ENCODE measurements at regions not wholly inside any gene's neighbourhood (a gene's known extent, or its start where the extent isn't known, plus 50 kb on each side); places are given as distances from the start of the nearest gene placed in this dataset.

DNA sequence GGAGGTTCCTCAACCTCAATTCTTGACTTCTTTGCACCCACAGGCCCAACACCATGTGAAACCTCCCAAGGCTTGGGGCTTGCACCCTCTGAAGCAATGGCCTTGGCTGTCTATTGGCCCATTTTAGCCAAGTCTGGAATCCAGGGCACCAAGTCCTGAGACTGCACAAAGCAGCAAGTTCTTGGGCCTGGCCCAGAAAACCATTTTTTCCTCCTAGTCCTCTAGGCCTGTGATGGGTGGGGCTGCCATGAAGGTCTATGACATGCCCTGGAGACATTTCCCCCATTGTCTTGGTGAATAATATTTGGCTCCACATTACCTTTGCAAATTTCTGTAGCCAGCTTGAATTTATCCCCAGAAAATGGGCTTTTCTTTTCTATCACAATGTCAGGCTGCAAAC lies 849.6 kb upstream of the MANEA start:
- H3F3A ChIP-seq (replicated peaks; ENCODE audit: insufficient read depth): no peaks in the 10 kb centered on the region
- no peaks in the 10 kb centered on the region for H3K79me2 ChIP-seq (ENCODE audit: insufficient read depth)
- H3K4me1 ChIP-seq (ENCODE audit: control insufficient read depth in 1 of 2, insufficient read depth in 2 of 2, low read depth in 1 of 2, low read length in 1 of 2): no peaks in the 10 kb centered on the region
- H2AFZ ChIP-seq (ENCODE audit: low read depth): no peak overlapping the region
- H3K27me3 ChIP-seq (ENCODE audit: insufficient read depth): no peaks in the 10 kb centered on the region
- no peak overlapping the region for H3K4me3 ChIP-seq (ENCODE audit: low read depth in 2 of 2, low read length in 1 of 2)
- DNase-seq: no peak
- H3K27ac ChIP-seq (ENCODE audit: low read depth in 2 of 2, low read length in 1 of 2): no peak overlapping the region
- H3K4me2 ChIP-seq: no peak overlapping the region
- H4K20me1 ChIP-seq (ENCODE audit: insufficient read depth): no peaks in the 10 kb centered on the region
- H3K36me3 ChIP-seq (replicated peaks in 1 of 2; ENCODE audit: control insufficient read depth in 1 of 2, insufficient read depth in 2 of 2, low read length in 1 of 2): no peaks in the 10 kb centered on the region
- CTCF ChIA-PET: no interaction called here
- POLR2A ChIA-PET: no interaction called here
- TF ChIP-seq FOXJ3 (CRISPR knock-in tag; IDR thresholded peaks at IDR 0.05) (no peak), GATA2 (CRISPR knock-in tag; IDR thresholded peaks at IDR 0.05) (no peak), ELF1 (IDR thresholded peaks at IDR 0.05) (no peak), TCF12 (IDR thresholded peaks at IDR 0.05) (no peak), NRF1 (IDR thresholded peaks at IDR 0.05; ENCODE audit: low read depth, low read length) (no peak), RXRA (IDR thresholded peaks at IDR 0.05; ENCODE audit: borderline replicate concordance, low read depth) (no peak), RFX5 (IDR thresholded peaks at IDR 0.05; ENCODE audit: low read length) (no peak), ZBTB33 (IDR thresholded peaks at IDR 0.05; ENCODE audit: borderline replicate concordance, low read depth) (no peak), USF1 (IDR thresholded peaks at IDR 0.05; ENCODE audit: borderline replicate concordance, low read depth) (no peak), MEF2A (IDR thresholded peaks at IDR 0.05; ENCODE audit: borderline replicate concordance, low read depth) (no peak), JUND (IDR thresholded peaks at IDR 0.05) (no peak), FOXM1 (IDR thresholded peaks at IDR 0.05; ENCODE audit: low read depth) (no peak), FOSL2 (IDR thresholded peaks at IDR 0.05; ENCODE audit: borderline replicate concordance, low read depth) (no peak), POLR2AphosphoS5 (IDR thresholded peaks at IDR 0.05; ENCODE audit: low read depth, low read length) (no peak)
- TF ChIP-seq, protein P1, sequence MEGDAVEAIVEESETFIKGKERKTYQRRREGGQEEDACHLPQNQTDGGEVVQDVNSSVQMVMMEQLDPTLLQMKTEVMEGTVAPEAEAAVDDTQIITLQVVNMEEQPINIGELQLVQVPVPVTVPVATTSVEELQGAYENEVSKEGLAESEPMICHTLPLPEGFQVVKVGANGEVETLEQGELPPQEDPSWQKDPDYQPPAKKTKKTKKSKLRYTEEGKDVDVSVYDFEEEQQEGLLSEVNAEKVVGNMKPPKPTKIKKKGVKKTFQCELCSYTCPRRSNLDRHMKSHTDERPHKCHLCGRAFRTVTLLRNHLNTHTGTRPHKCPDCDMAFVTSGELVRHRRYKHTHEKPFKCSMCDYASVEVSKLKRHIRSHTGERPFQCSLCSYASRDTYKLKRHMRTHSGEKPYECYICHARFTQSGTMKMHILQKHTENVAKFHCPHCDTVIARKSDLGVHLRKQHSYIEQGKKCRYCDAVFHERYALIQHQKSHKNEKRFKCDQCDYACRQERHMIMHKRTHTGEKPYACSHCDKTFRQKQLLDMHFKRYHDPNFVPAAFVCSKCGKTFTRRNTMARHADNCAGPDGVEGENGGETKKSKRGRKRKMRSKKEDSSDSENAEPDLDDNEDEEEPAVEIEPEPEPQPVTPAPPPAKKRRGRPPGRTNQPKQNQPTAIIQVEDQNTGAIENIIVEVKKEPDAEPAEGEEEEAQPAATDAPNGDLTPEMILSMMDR (IDR thresholded peaks at IDR 0.05): no peak
- TF ChIP-seq, protein P2, sequence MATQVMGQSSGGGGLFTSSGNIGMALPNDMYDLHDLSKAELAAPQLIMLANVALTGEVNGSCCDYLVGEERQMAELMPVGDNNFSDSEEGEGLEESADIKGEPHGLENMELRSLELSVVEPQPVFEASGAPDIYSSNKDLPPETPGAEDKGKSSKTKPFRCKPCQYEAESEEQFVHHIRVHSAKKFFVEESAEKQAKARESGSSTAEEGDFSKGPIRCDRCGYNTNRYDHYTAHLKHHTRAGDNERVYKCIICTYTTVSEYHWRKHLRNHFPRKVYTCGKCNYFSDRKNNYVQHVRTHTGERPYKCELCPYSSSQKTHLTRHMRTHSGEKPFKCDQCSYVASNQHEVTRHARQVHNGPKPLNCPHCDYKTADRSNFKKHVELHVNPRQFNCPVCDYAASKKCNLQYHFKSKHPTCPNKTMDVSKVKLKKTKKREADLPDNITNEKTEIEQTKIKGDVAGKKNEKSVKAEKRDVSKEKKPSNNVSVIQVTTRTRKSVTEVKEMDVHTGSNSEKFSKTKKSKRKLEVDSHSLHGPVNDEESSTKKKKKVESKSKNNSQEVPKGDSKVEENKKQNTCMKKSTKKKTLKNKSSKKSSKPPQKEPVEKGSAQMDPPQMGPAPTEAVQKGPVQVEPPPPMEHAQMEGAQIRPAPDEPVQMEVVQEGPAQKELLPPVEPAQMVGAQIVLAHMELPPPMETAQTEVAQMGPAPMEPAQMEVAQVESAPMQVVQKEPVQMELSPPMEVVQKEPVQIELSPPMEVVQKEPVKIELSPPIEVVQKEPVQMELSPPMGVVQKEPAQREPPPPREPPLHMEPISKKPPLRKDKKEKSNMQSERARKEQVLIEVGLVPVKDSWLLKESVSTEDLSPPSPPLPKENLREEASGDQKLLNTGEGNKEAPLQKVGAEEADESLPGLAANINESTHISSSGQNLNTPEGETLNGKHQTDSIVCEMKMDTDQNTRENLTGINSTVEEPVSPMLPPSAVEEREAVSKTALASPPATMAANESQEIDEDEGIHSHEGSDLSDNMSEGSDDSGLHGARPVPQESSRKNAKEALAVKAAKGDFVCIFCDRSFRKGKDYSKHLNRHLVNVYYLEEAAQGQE (IDR thresholded peaks at IDR 0.05; ENCODE audit: low read depth, low read length): no peak
- no peaks in the 10 kb centered on the region; the same call in 1 of the 2 replicates for H3K9me2 ChIP-seq
- H3K9me3 ChIP-seq: no peaks in the 10 kb centered on the region
- H3K9ac ChIP-seq: no peak overlapping the region

Data from SK-N-SH (cell line).